Tibial artery (tissue), 4 donors: ENCODE measurements at regions not wholly inside any gene's neighbourhood (a gene's known extent, or its start where the extent isn't known, plus 50 kb on each side); places are given as distances from the start of the nearest gene placed in this dataset.

Experiments
- DNase-seq, 2 donors: peaks; one replicate each; pipeline ENCODE4 v3.0.0-alpha.2; 2019
- H3K27ac ChIP-seq, 2 donors: fragments of 200-600 bp; sonication (generic) in 1 of 2; 1 replicate in 1 of 2; 2 replicates in 1 of 2; pipeline ENCODE4 v1.5.1; 2018 to 2019; ENCODE audit warnings: mild to moderate bottlenecking in 1 of 2
- H3K27me3 ChIP-seq, 2 donors: fragments of 200-600 bp; sonication (generic) in 1 of 2; one replicate each; pipeline versions ENCODE4 v1.5.1 to v1.6.0; 2016 to 2019
- H3K36me3 ChIP-seq, 3 donors: fragments of 200-600 bp; sonication (generic) in 2 of 3; one replicate each; pipeline ENCODE4 v1.5.1; 2016 to 2019; ENCODE audit warnings: mild to moderate bottlenecking in 2 of 3
- H3K4me1 ChIP-seq, 4 donors: fragments of 200-600 bp; sonication (generic) in 2 of 4; 1 replicate in 3 of 4; 2 replicates in 1 of 4; pipeline ENCODE4 v1.5.1; 2016 to 2019
- H3K4me3 ChIP-seq, 2 donors: fragments of 200-600 bp; sonication (generic) in 1 of 2; 1 replicate in 1 of 2; 2 replicates in 1 of 2; pipeline ENCODE4 v1.5.1; 2018 to 2019; ENCODE audit warnings: mild to moderate bottlenecking in 2 of 2
- H3K9me3 ChIP-seq, 3 donors: fragments of 200-600 bp; sonication (generic) in 1 of 3; one replicate each; pipeline ENCODE4 v1.5.1; 2016 to 2019
- CTCF ChIP-seq, 2 experiments: fragments of 200-600 bp in 1 of 2; fragments of 450-650 bp in 1 of 2; IDR thresholded peaks; one replicate each; pipeline ENCODE4 v1.5.1; 2017 to 2019; ENCODE audit warnings: antibody characterized with exemption in 2 of 2, mild to moderate bottlenecking in 1 of 2, moderate library complexity in 1 of 2
- intact Hi-C: fragments of 100-400 bp; cut with DNase I; formaldehyde crosslinking; loops from one replicate; pipeline ENCODE4 v1.15.0; 2023; ENCODE audit warnings: low total_unique reads

GRCh38 chr7:153832160-153832559 is 220.0 kb upstream of the DPP6 start:
- no peaks in the 10 kb centered on the region for H3K9me3 ChIP-seq
- no peak overlapping the region for H3K27ac ChIP-seq
- H3K27me3 ChIP-seq = no peaks in the 10 kb centered on the region
- no peak for DNase-seq
- H3K4me3 ChIP-seq = no peak overlapping the region
- no peaks in the 10 kb centered on the region for H3K4me1 ChIP-seq
- TF ChIP-seq CTCF (IDR thresholded peaks at IDR 0.05) = no peak
- no peaks in the 10 kb centered on the region for H3K36me3 ChIP-seq
- intact Hi-C loops = no loop called here

GRCh38 chr7:153835103-153835502 is 217.1 kb upstream of the DPP6 start:
- no peak overlapping the region for H3K4me3 ChIP-seq
- intact Hi-C loops = no loop called here
- H3K9me3 ChIP-seq = no peaks in the 10 kb centered on the region
- no peak overlapping the region for H3K27ac ChIP-seq
- no peak for TF ChIP-seq CTCF (IDR thresholded peaks at IDR 0.05)
- H3K4me1 ChIP-seq = no peaks in the 10 kb centered on the region
- no peak for DNase-seq
- no peaks in the 10 kb centered on the region for H3K27me3 ChIP-seq
- no peaks in the 10 kb centered on the region for H3K36me3 ChIP-seq

GRCh38 chr7:153835712-153836265 is 216.4 kb upstream of the DPP6 start:
- no peaks in the 10 kb centered on the region for H3K36me3 ChIP-seq
- H3K27me3 ChIP-seq = no peaks in the 10 kb centered on the region
- peak in 1 of 2 donors; percentile 26 for DNase-seq
- H3K9me3 ChIP-seq = no peaks in the 10 kb centered on the region
- intact Hi-C loops = no loop called here
- H3K4me1 ChIP-seq = no peaks in the 10 kb centered on the region
- H3K4me3 ChIP-seq = no peak overlapping the region
- TF ChIP-seq CTCF (IDR thresholded peaks at IDR 0.05) = no peak
- H3K27ac ChIP-seq = no peak overlapping the region

GRCh38 chr7:153838591-153838990 is 213.6 kb upstream of the DPP6 start:
- H3K4me3 ChIP-seq = no peak overlapping the region
- no peaks in the 10 kb centered on the region for H3K4me1 ChIP-seq
- no peaks in the 10 kb centered on the region for H3K27me3 ChIP-seq
- no peak overlapping the region for H3K27ac ChIP-seq
- DNase-seq = no peak
- no peaks in the 10 kb centered on the region for H3K36me3 ChIP-seq
- intact Hi-C loops = no loop called here
- H3K9me3 ChIP-seq = peaks cover 0 to under 1% (median 0%) of the 10 kb centered on the region in 3 donors
- TF ChIP-seq CTCF (IDR thresholded peaks at IDR 0.05) = no peak

- DNase-seq = no peak
- H3K9me3 ChIP-seq = peaks cover 0 to 3% (median 0%) of the 10 kb centered on the region in 3 donors
- no peaks in the 10 kb centered on the region for H3K36me3 ChIP-seq
- no peak for TF ChIP-seq CTCF (IDR thresholded peaks at IDR 0.05)
- no peak overlapping the region for H3K27ac ChIP-seq
- intact Hi-C loops = no loop called here
- no peak overlapping the region for H3K4me3 ChIP-seq
- no peaks in the 10 kb centered on the region for H3K4me1 ChIP-seq
- no peaks in the 10 kb centered on the region for H3K27me3 ChIP-seq
These were observed 211.3 kb upstream of the DPP6 start for GRCh38 chr7:153840861-153841260.

- Histone ChIP-seq H3K27ac (no peak overlapping the region), H3K4me1 (no peaks in the 10 kb centered on the region), H3K9me3 (peaks cover 0 to 3% (median 0%) of the 10 kb centered on the region in 3 donors), H3K4me3 (no peak overlapping the region), H3K36me3 (no peaks in the 10 kb centered on the region), H3K27me3 (no peaks in the 10 kb centered on the region)
- intact Hi-C loops = no loop called here
- no peak for DNase-seq
- no peak for TF ChIP-seq CTCF (IDR thresholded peaks at IDR 0.05)
These were observed 204.4 kb upstream of the DPP6 start for GRCh38 chr7:153847828-153848227.
